Smooth muscle cell (in vitro differentiated cells): ENCODE measurements at regions not wholly inside any gene's neighbourhood (a gene's known extent, or its start where the extent isn't known, plus 50 kb on each side); places are given as distances from the start of the nearest gene placed in this dataset.
"Not testable (repeated sequence)": the region's sequence is repeated elsewhere in the genome, so short reads cannot be mapped to it uniquely, and the experiment has no call there.

Experiments used
- DNase-seq: peaks from one replicate; lab custom pipeline; 2025; ENCODE audit not compliant: unreplicated experiment; lab: John Stamatoyannopoulos, UW
- H2AFZ ChIP-seq: fragments of 200-600 bp; sonication (generic); 2 replicates; pipeline ENCODE4 v1.6.0; 2016; ENCODE audit warnings: antibody characterized with exemption, low read depth, mild to moderate bottlenecking
- H3F3A ChIP-seq: fragments of 200-600 bp; sonication (generic); 2 replicates; pipeline ENCODE4 v1.6.0; 2017; ENCODE audit warnings: antibody characterized with exemption, low read depth
- H3K27ac ChIP-seq: fragments of 200-600 bp; sonication (generic); 2 replicates; pipeline ENCODE4 v1.5.1; 2016; ENCODE audit warnings: low read depth, mild to moderate bottlenecking
- H3K27me3 ChIP-seq: fragments of 200-600 bp; sonication (generic); 2 replicates; pipeline ENCODE4 v1.6.1; 2016; ENCODE audit warnings: low read depth, mild to moderate bottlenecking
- H3K36me3 ChIP-seq: fragments of 200-600 bp; sonication (generic); 2 replicates; pipeline ENCODE4 v1.5.1; 2016; ENCODE audit warnings: low read depth
- H3K4me1 ChIP-seq: fragments of 200-600 bp; sonication (generic); 2 replicates; pipeline ENCODE4 v1.5.1; 2016; ENCODE audit warnings: low read depth
- H3K4me2 ChIP-seq: fragments of 200-600 bp; sonication (generic); 2 replicates; pipeline ENCODE4 v1.6.0; 2016; ENCODE audit warnings: mild to moderate bottlenecking
- H3K4me3 ChIP-seq: fragments of 200-600 bp; sonication (generic); 2 replicates; pipeline ENCODE4 v1.5.1; 2016; ENCODE audit warnings: mild to moderate bottlenecking
- H3K79me2 ChIP-seq: fragments of 200-600 bp; sonication (generic); 2 replicates; pipeline ENCODE4 v1.6.0; 2016; ENCODE audit warnings: low read depth, mild to moderate bottlenecking
- H3K9ac ChIP-seq: fragments of 200-600 bp; sonication (generic); 2 replicates; pipeline ENCODE4 v1.6.0; 2016; ENCODE audit warnings: low read depth
- H3K9me3 ChIP-seq: fragments of 200-600 bp; sonication (generic); replicated peaks from 2 replicates; pipeline ENCODE4 v1.5.1; 2016; ENCODE audit warnings: low read depth
- H4K20me1 ChIP-seq: fragments of 200-600 bp; sonication (generic); 2 replicates; pipeline ENCODE4 v1.6.0; 2016; ENCODE audit warnings: low read depth
- CTCF ChIP-seq: fragments of 200-600 bp; sonication (generic); IDR thresholded peaks from 2 replicates; pipeline ENCODE4 v1.5.1; 2017; ENCODE audit warnings: borderline replicate concordance, mild to moderate bottlenecking, antibody characterized with exemption; ENCODE audit not compliant: insufficient read depth, poor library complexity, severe bottlenecking
- WGBS: methylation state at CpG from one replicate; pipeline ENCODE4 v1.1.7; 2016; ENCODE audit warnings: low lambda C conversion rate; 5-methylcytosine and 5-hydroxymethylcytosine counted together

- Histone ChIP-seq H3K4me1 (no peaks in the 10 kb centered on the region), H3K36me3 (no peaks in the 10 kb centered on the region), H3K4me3 (no peak overlapping the region), H3K9me3 (no peaks in the 10 kb centered on the region), H3K27me3 (no peaks in the 10 kb centered on the region), H3K79me2 (no peaks in the 10 kb centered on the region), H3K9ac (no peak overlapping the region), H3K27ac (no peak overlapping the region), H2AFZ (peak overlapping the region; percentile 5), H3K4me2 (no peak overlapping the region), H3F3A (no peaks in the 10 kb centered on the region), H4K20me1 (no peaks in the 10 kb centered on the region)
- no peak for TF ChIP-seq CTCF
- 55% methylated on average over 3 of the region's 3 CpGs for WGBS
- DNase-seq, result no peak
Measured at GRCh38 chr2:123453772-123454171, 571.3 kb upstream of the CNTNAP5 start.

- not testable (repeated sequence) for H3K4me2 ChIP-seq, H3K9me3 ChIP-seq, H3K27me3 ChIP-seq, H3K79me2 ChIP-seq, H2AFZ ChIP-seq, H3K4me3 ChIP-seq, H3K4me1 ChIP-seq, DNase-seq, H3K27ac ChIP-seq, H4K20me1 ChIP-seq, H3K36me3 ChIP-seq, H3F3A ChIP-seq, H3K9ac ChIP-seq
- 98% methylated on average over 8 of the region's 8 CpGs for WGBS
Measured at GRCh38 chr2:123455234-123455633, 569.9 kb upstream of the CNTNAP5 start.

GRCh38 chr2:123456416-123456815 lies 568.7 kb upstream of the CNTNAP5 start:
- no peaks in the 10 kb centered on the region for H3K36me3 ChIP-seq
- no peak overlapping the region for H3K9ac ChIP-seq
- no peak overlapping the region for H2AFZ ChIP-seq
- DNase-seq, result no peak
- H3K4me2 ChIP-seq, result no peak overlapping the region
- no peak overlapping the region for H3K27ac ChIP-seq
- H3K79me2 ChIP-seq, result no peaks in the 10 kb centered on the region
- no peaks in the 10 kb centered on the region for H3K9me3 ChIP-seq
- no peaks in the 10 kb centered on the region for H4K20me1 ChIP-seq
- no peaks in the 10 kb centered on the region for H3K27me3 ChIP-seq
- no peaks in the 10 kb centered on the region for H3K4me1 ChIP-seq
- no peak overlapping the region for H3K4me3 ChIP-seq
- H3F3A ChIP-seq, result no peaks in the 10 kb centered on the region
- WGBS, result 73% methylated on average over 2 of the region's 2 CpGs
- TF ChIP-seq CTCF, result no peak

GRCh38 chr2:123463886-123464285 lies 561.2 kb upstream of the CNTNAP5 start:
- no peak for DNase-seq
- no peak overlapping the region for H3K27ac ChIP-seq
- H3K79me2 ChIP-seq, result no peaks in the 10 kb centered on the region
- no peak overlapping the region for H3K4me3 ChIP-seq
- TF ChIP-seq CTCF, result no peak
- H3K9me3 ChIP-seq, result no peaks in the 10 kb centered on the region
- H3K27me3 ChIP-seq, result no peaks in the 10 kb centered on the region
- no peak overlapping the region for H3K9ac ChIP-seq
- H3K36me3 ChIP-seq, result no peaks in the 10 kb centered on the region
- H3K4me2 ChIP-seq, result no peak overlapping the region
- no peaks in the 10 kb centered on the region for H3F3A ChIP-seq
- no peaks in the 10 kb centered on the region for H3K4me1 ChIP-seq
- H4K20me1 ChIP-seq, result no peaks in the 10 kb centered on the region
- peak overlapping the region; percentile 36 for H2AFZ ChIP-seq
